Liver (tissue), 8 donors: ENCODE measurements at regions not wholly inside any gene's neighbourhood (a gene's known extent, or its start where the extent isn't known, plus 50 kb on each side); places are given as distances from the start of the nearest gene placed in this dataset.

Experiments used
- DNase-seq: peaks from one replicate; pipeline ENCODE4 v3.0.0-alpha.2; 2017; ENCODE audit warnings: low spot score
- H3K27ac ChIP-seq, 2 donors: one replicate each; pipeline ENCODE4 v1.7.0; 2013; ENCODE audit warnings: inconsistent platforms in 2 of 2, low read length in 2 of 2, control low read depth in 1 of 2, low read depth in 1 of 2, mild to moderate bottlenecking in 1 of 2
- H3K27me3 ChIP-seq, 4 donors: one replicate each; pipeline versions ENCODE4 v1.6.1 to v1.7.0; 2013; ENCODE audit warnings: low read length in 3 of 4, inconsistent platforms in 1 of 4, mild to moderate bottlenecking in 1 of 4, moderate library complexity in 1 of 4; ENCODE audit not compliant: control insufficient read depth in 4 of 4, insufficient read depth in 4 of 4
- H3K36me3 ChIP-seq, 4 donors: one replicate each; pipeline versions ENCODE4 v1.6.1 to v1.7.0; 2013; ENCODE audit warnings: low read length in 3 of 4, mild to moderate bottlenecking in 3 of 4, low read depth in 1 of 4, moderate library complexity in 1 of 4; ENCODE audit not compliant: control insufficient read depth in 4 of 4, insufficient read depth in 3 of 4
- H3K4me1 ChIP-seq, 4 donors: one replicate each; pipeline versions ENCODE4 v1.6.1 to v1.7.0; 2013; ENCODE audit warnings: low read length in 3 of 4, mild to moderate bottlenecking in 3 of 4, moderate library complexity in 1 of 4; ENCODE audit not compliant: control insufficient read depth in 4 of 4, insufficient read depth in 4 of 4
- H3K4me3 ChIP-seq, 3 donors: one replicate each; pipeline versions ENCODE4 v1.6.1 to v1.7.0; 2013; ENCODE audit warnings: low read length in 3 of 3, control low read depth in 1 of 3, low read depth in 1 of 3, mild to moderate bottlenecking in 1 of 3
- H3K9ac ChIP-seq, 2 donors: one replicate each; pipeline ENCODE4 v1.7.0; 2013; ENCODE audit warnings: low read length in 2 of 2, mild to moderate bottlenecking in 2 of 2, moderate library complexity in 2 of 2, control low read depth in 1 of 2, low read depth in 1 of 2
- H3K9me3 ChIP-seq, 4 donors: one replicate each; pipeline versions ENCODE4 v1.6.1 to v1.7.0; 2013; ENCODE audit warnings: low read length in 3 of 4; ENCODE audit not compliant: control insufficient read depth in 4 of 4
- EGR1 ChIP-seq, 2 donors: IDR thresholded peaks; 2 replicates each; pipeline ENCODE4 v1.6.1; 2016 to 2018; ENCODE audit warnings: antibody characterized with exemption in 2 of 2, low read depth in 2 of 2
- FOXA1 ChIP-seq: IDR thresholded peaks from 2 replicates; pipeline ENCODE4 v1.6.1; 2016; ENCODE audit warnings: antibody characterized with exemption
- FOXA2 ChIP-seq: IDR thresholded peaks from 2 replicates; pipeline ENCODE4 v1.6.1; 2016; ENCODE audit warnings: antibody characterized with exemption
- GABPA ChIP-seq, 2 donors: IDR thresholded peaks in 1 of 2; conservative IDR thresholded peaks in 1 of 2; 2 replicates each; pipeline ENCODE4 v1.6.1; 2016; ENCODE audit warnings: antibody characterized with exemption in 2 of 2, mild to moderate bottlenecking in 1 of 2, moderate library complexity in 1 of 2
- HNF4A ChIP-seq, 2 donors: conservative IDR thresholded peaks; 2 replicates each; pipeline ENCODE4 v1.6.1; 2016; ENCODE audit warnings: antibody characterized with exemption in 2 of 2, mild to moderate bottlenecking in 2 of 2
- HNF4G ChIP-seq: IDR thresholded peaks from 2 replicates; pipeline ENCODE4 v1.6.1; 2016; ENCODE audit warnings: antibody characterized with exemption
- JUND ChIP-seq, 2 donors: IDR thresholded peaks; 2 replicates each; pipeline ENCODE4 v1.6.1; 2016; ENCODE audit warnings: antibody characterized with exemption in 2 of 2
- NR2F2 ChIP-seq: IDR thresholded peaks from 2 replicates; pipeline ENCODE4 v1.6.1; 2016; ENCODE audit warnings: antibody characterized with exemption
- RAD21 ChIP-seq, 2 donors: IDR thresholded peaks; 2 replicates each; pipeline ENCODE4 v1.6.1; 2016; ENCODE audit warnings: antibody characterized with exemption in 2 of 2, mild to moderate bottlenecking in 2 of 2
- RXRA ChIP-seq, 2 donors: IDR thresholded peaks; 2 replicates each; pipeline ENCODE4 v1.6.1; 2017 to 2018; ENCODE audit warnings: antibody characterized with exemption in 2 of 2, mild to moderate bottlenecking in 1 of 2
- SP1 ChIP-seq: IDR thresholded peaks from 2 replicates; pipeline ENCODE4 v1.6.1; 2018; ENCODE audit warnings: antibody characterized with exemption, mild to moderate bottlenecking
- TAF1 ChIP-seq: conservative IDR thresholded peaks from 2 replicates; pipeline ENCODE4 v1.6.1; 2016; ENCODE audit warnings: antibody characterized with exemption, mild to moderate bottlenecking
- YY1 ChIP-seq: IDR thresholded peaks from 2 replicates; pipeline ENCODE4 v1.6.1; 2016; ENCODE audit warnings: antibody characterized with exemption, mild to moderate bottlenecking
- WGBS: extraction: QIAGEN DNeasy Blood & Tissue Kit; methylation state at CpG from one replicate; pipeline ENCODE4 v1.1.7; 2013; 5-methylcytosine and 5-hydroxymethylcytosine counted together
- TF ChIP-seq, protein P1 (sequence below): IDR thresholded peaks from 2 replicates; pipeline ENCODE4 v1.6.1; 2016; ENCODE audit warnings: antibody characterized with exemption
- TF ChIP-seq, protein P2 (sequence below): IDR thresholded peaks from 2 replicates; pipeline ENCODE4 v1.6.1; 2016; ENCODE audit warnings: antibody characterized with exemption, mild to moderate bottlenecking
- TF ChIP-seq, protein P3 (sequence below): IDR thresholded peaks from 2 replicates; pipeline ENCODE4 v1.6.1; 2016; ENCODE audit warnings: antibody characterized with exemption
- TF ChIP-seq, protein P4 (sequence below): IDR thresholded peaks from 2 replicates; pipeline ENCODE4 v1.6.1; 2016; ENCODE audit warnings: antibody characterized with exemption
- TF ChIP-seq, protein P5 (sequence below): fragments of 150-350 bp; IDR thresholded peaks from 2 replicates; pipeline ENCODE4 v1.5.1; 2017; ENCODE audit warnings: improper control_type of control experiment, low read depth, low read length; ENCODE audit not compliant: missing input control
- donor health status: healthy.
- donor health status: healthy.
- donor health status: healthy.
- donor health status: healthy.
- donor health status: healthy.

DNA sequence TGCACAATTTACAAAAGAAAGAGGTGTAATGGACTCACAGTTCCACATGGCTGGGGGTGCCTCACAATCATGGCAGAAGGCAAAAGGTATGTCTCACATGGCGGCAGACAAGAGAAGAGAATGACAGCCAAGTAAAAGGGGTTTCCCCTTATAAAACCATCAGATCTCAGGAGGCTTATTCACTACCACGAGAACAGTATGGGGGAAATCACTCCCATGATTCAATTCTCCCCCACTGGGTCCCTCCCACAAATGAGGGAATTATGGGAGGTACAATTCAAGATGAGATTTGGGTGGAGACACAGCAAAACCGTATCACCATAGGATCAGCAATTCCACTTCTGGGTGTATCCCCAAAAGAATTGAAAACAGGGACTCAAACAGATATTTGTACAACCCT is 97.5 kb upstream of the STX18 start:
- Histone ChIP-seq H3K9ac (no peak overlapping the region), H3K27ac (no peak overlapping the region), H3K36me3 (no peaks in the 10 kb centered on the region), H3K27me3 (no peaks in the 10 kb centered on the region), H3K4me1 (no peaks in the 10 kb centered on the region), H3K4me3 (no peak overlapping the region), H3K9me3 (no peaks in the 10 kb centered on the region)
- TF ChIP-seq GABPA (IDR thresholded peaks at IDR 0.05 in 1 of 2, conservative IDR thresholded peaks at IDR 0.05 in 1 of 2) = no peak
- no peak for TF ChIP-seq NR2F2
- TF ChIP-seq, protein P1, sequence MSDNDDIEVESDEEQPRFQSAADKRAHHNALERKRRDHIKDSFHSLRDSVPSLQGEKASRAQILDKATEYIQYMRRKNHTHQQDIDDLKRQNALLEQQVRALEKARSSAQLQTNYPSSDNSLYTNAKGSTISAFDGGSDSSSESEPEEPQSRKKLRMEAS = no peak
- no peak for TF ChIP-seq SP1
- TF ChIP-seq, protein P2, sequence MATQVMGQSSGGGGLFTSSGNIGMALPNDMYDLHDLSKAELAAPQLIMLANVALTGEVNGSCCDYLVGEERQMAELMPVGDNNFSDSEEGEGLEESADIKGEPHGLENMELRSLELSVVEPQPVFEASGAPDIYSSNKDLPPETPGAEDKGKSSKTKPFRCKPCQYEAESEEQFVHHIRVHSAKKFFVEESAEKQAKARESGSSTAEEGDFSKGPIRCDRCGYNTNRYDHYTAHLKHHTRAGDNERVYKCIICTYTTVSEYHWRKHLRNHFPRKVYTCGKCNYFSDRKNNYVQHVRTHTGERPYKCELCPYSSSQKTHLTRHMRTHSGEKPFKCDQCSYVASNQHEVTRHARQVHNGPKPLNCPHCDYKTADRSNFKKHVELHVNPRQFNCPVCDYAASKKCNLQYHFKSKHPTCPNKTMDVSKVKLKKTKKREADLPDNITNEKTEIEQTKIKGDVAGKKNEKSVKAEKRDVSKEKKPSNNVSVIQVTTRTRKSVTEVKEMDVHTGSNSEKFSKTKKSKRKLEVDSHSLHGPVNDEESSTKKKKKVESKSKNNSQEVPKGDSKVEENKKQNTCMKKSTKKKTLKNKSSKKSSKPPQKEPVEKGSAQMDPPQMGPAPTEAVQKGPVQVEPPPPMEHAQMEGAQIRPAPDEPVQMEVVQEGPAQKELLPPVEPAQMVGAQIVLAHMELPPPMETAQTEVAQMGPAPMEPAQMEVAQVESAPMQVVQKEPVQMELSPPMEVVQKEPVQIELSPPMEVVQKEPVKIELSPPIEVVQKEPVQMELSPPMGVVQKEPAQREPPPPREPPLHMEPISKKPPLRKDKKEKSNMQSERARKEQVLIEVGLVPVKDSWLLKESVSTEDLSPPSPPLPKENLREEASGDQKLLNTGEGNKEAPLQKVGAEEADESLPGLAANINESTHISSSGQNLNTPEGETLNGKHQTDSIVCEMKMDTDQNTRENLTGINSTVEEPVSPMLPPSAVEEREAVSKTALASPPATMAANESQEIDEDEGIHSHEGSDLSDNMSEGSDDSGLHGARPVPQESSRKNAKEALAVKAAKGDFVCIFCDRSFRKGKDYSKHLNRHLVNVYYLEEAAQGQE = no peak
- TF ChIP-seq JUND (IDR thresholded peaks at IDR 0.05) = no peak
- TF ChIP-seq HNF4G = no peak
- no peak for TF ChIP-seq YY1
- no peak for TF ChIP-seq FOXA1
- TF ChIP-seq, protein P3, sequence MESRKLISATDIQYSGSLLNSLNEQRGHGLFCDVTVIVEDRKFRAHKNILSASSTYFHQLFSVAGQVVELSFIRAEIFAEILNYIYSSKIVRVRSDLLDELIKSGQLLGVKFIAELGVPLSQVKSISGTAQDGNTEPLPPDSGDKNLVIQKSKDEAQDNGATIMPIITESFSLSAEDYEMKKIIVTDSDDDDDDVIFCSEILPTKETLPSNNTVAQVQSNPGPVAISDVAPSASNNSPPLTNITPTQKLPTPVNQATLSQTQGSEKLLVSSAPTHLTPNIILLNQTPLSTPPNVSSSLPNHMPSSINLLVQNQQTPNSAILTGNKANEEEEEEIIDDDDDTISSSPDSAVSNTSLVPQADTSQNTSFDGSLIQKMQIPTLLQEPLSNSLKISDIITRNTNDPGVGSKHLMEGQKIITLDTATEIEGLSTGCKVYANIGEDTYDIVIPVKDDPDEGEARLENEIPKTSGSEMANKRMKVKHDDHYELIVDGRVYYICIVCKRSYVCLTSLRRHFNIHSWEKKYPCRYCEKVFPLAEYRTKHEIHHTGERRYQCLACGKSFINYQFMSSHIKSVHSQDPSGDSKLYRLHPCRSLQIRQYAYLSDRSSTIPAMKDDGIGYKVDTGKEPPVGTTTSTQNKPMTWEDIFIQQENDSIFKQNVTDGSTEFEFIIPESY = no peak
- no peak for TF ChIP-seq HNF4A (conservative IDR thresholded peaks at IDR 0.05)
- TF ChIP-seq FOXA2 = no peak
- TF ChIP-seq TAF1 = no peak
- TF ChIP-seq EGR1 (IDR thresholded peaks at IDR 0.05; ENCODE audit: low read depth in 2 of 2) = no peak
- TF ChIP-seq, protein P4, sequence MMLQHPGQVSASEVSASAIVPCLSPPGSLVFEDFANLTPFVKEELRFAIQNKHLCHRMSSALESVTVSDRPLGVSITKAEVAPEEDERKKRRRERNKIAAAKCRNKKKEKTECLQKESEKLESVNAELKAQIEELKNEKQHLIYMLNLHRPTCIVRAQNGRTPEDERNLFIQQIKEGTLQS = no peak
- TF ChIP-seq RXRA (IDR thresholded peaks at IDR 0.05) = no peak
- TF ChIP-seq, protein P5, sequence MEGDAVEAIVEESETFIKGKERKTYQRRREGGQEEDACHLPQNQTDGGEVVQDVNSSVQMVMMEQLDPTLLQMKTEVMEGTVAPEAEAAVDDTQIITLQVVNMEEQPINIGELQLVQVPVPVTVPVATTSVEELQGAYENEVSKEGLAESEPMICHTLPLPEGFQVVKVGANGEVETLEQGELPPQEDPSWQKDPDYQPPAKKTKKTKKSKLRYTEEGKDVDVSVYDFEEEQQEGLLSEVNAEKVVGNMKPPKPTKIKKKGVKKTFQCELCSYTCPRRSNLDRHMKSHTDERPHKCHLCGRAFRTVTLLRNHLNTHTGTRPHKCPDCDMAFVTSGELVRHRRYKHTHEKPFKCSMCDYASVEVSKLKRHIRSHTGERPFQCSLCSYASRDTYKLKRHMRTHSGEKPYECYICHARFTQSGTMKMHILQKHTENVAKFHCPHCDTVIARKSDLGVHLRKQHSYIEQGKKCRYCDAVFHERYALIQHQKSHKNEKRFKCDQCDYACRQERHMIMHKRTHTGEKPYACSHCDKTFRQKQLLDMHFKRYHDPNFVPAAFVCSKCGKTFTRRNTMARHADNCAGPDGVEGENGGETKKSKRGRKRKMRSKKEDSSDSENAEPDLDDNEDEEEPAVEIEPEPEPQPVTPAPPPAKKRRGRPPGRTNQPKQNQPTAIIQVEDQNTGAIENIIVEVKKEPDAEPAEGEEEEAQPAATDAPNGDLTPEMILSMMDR = no peak
- TF ChIP-seq RAD21 (IDR thresholded peaks at IDR 0.05) = no peak
- WGBS = 91% methylated on average over 3 of the region's 3 CpGs
- DNase-seq = no peak
